HFF-Myc (cell line): ENCODE measurements at regions not wholly inside any gene's neighbourhood (a gene's known extent, or its start where the extent isn't known, plus 50 kb on each side); places are given as distances from the start of the nearest gene placed in this dataset.

Source experiments
- DNase-seq: peaks from one replicate; pipeline ENCODE4 v3.0.0-alpha.2; 2011; ENCODE audit warnings: low read depth; ENCODE audit errors: extremely low read depth
- H3K4me3 ChIP-seq: replicated peaks from 2 replicates; pipeline ENCODE4 v1.5.1; 2011; ENCODE audit warnings: low read depth, mild to moderate bottlenecking, control low read depth, low read length
- CTCF ChIP-seq: IDR thresholded peaks from 2 replicates; pipeline ENCODE4 v1.5.1; 2012; ENCODE audit warnings: mild to moderate bottlenecking, low read depth, low read length, control low read depth; ENCODE audit errors: missing control alignments

GRCh38 chr2:11920993-11921583 lies 174.7 kb downstream of the LPIN1 start:
- H3K4me3 ChIP-seq: no peak overlapping the region
- no peak for DNase-seq
- TF ChIP-seq CTCF: no peak

DNA sequence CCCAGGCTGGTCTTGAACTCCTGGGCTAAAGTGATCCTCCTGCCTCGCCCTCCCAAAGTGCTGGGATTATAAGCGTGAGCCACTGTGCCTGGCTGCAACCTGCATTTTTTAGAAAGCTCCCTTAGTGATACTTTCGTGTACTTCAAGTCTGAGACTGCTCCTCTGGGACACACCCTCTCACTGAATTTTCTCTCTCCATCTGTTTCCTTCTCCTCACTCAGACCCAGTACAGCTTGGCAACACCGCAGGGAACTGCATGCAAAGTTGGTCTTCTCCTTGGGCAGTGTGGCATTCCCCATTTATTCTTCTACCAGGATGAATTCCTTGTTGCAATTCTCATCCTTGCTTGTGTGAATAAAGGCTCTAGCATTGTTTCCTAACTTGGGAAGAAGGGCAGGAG lies 175.9 kb downstream of the LPIN1 start:
- TF ChIP-seq CTCF: no peak
- no peak for DNase-seq
- H3K4me3 ChIP-seq: no peak overlapping the region

DNA sequence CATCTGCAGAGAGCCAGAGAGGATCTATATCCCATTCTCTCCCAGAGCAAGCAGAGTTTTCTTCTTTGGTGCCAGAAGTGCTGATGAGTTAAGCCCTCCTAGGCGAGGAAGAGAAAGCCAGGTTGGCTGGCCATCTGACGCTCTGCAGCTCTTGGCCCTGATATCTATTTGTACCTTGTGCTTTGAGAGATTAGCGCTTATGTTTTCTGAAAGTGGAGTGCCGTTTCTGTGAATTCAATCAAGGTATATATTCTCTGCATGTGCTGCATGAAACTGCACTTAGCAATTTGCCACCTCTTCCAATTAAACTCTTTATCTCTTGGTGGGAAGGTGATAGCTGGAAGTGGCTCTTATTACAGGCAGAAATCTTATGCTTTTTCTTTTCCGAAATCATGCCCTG lies 177.5 kb downstream of the LPIN1 start:
- no peak for DNase-seq
- no peak for TF ChIP-seq CTCF

DNA sequence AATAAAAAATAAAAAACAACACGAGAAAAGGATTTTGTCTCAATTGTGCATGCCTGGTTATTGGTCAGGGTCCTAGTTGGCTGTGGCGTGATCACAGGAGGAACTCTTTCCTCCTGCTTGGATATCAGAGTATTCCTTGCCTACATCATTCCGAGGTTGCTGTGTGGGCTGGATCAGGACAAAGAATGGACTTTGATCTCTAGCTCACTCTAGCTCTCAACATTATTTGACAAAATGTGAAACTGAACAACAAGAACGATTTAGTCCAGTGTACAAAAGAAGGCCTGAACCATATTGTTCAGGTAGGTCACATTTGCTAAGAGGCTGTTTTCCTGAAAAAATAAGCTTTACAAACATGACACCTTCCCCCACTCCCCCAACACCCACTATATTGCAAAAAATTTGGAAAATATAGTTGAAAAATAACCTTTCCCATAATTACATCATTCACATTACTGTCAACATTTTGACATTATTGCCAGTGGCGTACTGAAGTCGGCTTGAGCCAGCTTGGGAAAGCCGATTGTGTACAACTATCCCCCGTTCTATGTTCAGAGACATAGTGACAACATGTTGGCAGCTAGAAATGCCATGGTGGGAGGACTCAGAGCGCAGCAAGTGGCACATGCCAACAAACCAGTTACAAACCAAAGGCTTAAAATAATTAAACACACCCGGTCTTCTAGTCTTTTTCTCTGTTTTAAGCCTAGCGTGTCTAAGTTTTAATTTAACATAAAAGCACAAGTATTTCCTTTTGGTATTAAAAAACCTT lies 179.0 kb downstream of the LPIN1 start:
- DNase-seq: no peak
- no peak for TF ChIP-seq CTCF
- no peak overlapping the region for H3K4me3 ChIP-seq

More for the DNA sequence above, 177.5 kb downstream of the LPIN1 start:
- H3K4me3 ChIP-seq: no peak overlapping the region

DNA sequence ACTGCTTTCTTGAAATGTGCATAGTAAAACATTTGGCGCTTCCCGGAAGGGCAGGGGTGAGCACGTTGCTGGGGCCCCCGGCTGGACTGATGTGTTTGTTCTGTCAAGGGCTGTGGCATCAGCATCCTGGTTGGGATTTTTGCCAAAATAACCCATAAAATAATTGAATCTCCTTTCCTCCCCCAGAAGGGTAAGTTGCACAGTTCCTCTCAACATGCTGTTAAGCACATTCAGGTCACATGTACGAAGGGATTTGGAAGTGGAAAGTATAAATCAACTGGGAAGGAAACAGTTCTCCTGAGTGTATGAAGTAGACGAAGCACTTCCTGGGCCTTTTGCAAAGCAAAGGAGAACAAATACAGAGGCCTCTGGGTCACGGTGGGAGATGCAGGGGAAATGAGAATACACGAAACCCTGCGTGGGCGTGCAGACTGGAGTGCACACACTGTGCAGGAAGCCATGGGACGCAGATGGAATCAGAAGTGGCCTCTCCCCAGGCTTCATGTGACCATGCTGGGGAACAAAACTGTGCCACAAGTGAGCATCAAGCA lies 183.9 kb downstream of the LPIN1 start:
- DNase-seq: peak; percentile 22
- TF ChIP-seq CTCF: no peak
- H3K4me3 ChIP-seq: no peak overlapping the region

- no peak for TF ChIP-seq CTCF
- no peak for DNase-seq
- no peak overlapping the region for H3K4me3 ChIP-seq
Measured at GRCh38 chr2:11932048-11932512, 185.6 kb downstream of the LPIN1 start.
